Skeletal muscle tissue (tissue), 3 donors: ENCODE measurements at regions not wholly inside any gene's neighbourhood (a gene's known extent, or its start where the extent isn't known, plus 50 kb on each side); places are given as distances from the start of the nearest gene placed in this dataset.
"Not testable (repeated sequence)": the region's sequence is repeated elsewhere in the genome, so short reads cannot be mapped to it uniquely, and the experiment has no call there.

Source experiments
- H3K27ac ChIP-seq: one replicate; pipeline ENCODE4 v1.7.0; 2013; ENCODE audit warnings: mild to moderate bottlenecking, low read depth, low read length, inconsistent platforms
- H3K27me3 ChIP-seq, 3 donors: one replicate each; pipeline ENCODE4 v1.7.0; 2013; ENCODE audit warnings: low read length in 3 of 3; ENCODE audit not compliant: control insufficient read depth in 3 of 3, insufficient read depth in 3 of 3
- H3K36me3 ChIP-seq, 3 donors: one replicate each; pipeline ENCODE4 v1.7.0; 2013; ENCODE audit warnings: low read length in 3 of 3; ENCODE audit not compliant: control insufficient read depth in 3 of 3, insufficient read depth in 3 of 3
- H3K4me1 ChIP-seq, 3 donors: one replicate each; pipeline ENCODE4 v1.7.0; 2013; ENCODE audit warnings: low read length in 3 of 3, mild to moderate bottlenecking in 3 of 3; ENCODE audit not compliant: control insufficient read depth in 3 of 3, insufficient read depth in 3 of 3
- H3K4me3 ChIP-seq, 3 donors: one replicate each; pipeline ENCODE4 v1.7.0; 2013; ENCODE audit warnings: low read length in 3 of 3
- H3K9ac ChIP-seq, 3 donors: one replicate each; pipeline ENCODE4 v1.7.0; 2013; ENCODE audit warnings: low read length in 3 of 3, mild to moderate bottlenecking in 3 of 3, moderate library complexity in 2 of 3, low read depth in 1 of 3
- H3K9me3 ChIP-seq, 3 donors: one replicate each; pipeline ENCODE4 v1.7.0; 2013; ENCODE audit warnings: low read length in 3 of 3; ENCODE audit not compliant: control insufficient read depth in 3 of 3
- donor health status: Osteomylitis.

DNA sequence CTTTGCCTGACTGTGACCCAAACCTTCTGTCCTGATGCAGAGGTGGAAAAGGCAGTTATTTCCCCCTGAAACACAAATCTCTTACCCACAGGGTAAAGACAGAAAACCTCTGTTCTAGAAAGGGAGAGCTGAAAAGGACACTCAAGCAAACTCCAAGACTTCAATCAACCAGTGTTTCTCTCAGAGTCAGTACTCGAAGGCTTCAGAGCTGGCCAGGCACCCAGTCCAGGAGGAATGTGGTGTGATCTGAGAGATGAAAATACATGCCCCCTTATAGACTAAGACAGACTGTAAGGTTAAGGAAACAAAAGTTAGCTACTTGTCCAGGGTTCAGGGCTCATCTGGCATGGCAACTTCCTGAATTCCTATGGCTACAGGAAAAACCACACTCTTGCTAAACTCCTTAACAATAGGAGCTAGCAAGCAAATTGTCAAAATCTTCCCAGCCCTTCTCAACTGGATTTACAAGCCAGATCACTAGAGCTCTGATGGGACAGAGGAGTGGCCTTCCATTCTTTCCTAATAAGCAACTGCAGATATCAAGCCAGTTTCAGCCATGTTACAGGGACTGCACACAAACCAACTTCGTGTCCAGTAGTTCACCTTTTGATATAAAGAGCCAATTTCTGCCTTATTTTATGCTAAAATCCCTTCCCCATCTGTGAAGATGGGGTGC lies 110.9 kb downstream of the PPIAL4G start:
- H3K9ac ChIP-seq, H3K4me3 ChIP-seq, H3K36me3 ChIP-seq, H3K27ac ChIP-seq, H3K9me3 ChIP-seq, H3K4me1 ChIP-seq, H3K27me3 ChIP-seq: not testable (repeated sequence)

DNA sequence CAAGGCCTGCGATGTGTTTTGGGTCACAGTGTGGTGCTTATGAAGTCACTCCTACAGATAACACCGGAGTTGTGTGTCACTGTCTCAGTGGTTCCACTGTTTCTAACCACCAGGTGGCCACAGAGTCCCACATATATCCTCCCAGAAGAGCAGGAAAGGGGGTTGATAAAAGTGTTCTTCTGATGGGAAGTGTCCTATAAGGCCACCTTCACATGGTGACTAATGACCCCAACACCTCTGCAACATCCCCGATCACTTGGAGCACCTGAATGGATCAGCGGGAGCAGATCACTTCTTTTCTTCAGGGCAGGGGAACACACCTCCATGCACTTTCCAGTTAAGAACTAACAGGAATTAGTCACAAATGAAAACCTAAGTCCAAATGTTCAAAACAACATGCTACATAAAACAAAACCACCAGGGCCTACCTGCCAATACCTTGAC lies 111.5 kb downstream of the PPIAL4G start:
- H3K27me3 ChIP-seq, H3K27ac ChIP-seq: not testable (repeated sequence)

DNA sequence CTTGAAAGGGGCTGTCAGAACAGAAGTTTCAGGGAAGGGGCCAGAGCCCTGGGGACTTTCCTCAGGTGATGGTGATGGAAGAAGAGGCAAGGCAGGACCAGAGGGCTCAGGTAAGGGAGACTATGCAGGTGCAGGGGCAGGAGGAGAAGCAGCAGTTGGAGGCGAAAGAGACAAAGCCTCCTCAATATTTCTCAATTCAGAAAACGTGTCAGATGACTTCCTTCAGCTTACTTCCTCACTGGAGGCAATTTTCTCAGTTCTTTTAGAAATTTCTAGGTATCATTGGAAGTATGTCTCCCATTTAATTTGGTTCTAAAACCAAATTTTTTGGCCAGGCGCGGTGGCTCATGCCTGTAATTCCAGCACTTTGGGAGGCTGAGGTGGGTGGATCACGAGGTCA lies 112.4 kb downstream of the PPIAL4G start:
- H3K27me3 ChIP-seq, H3K9me3 ChIP-seq, H3K36me3 ChIP-seq, H3K4me3 ChIP-seq, H3K9ac ChIP-seq, H3K4me1 ChIP-seq, H3K27ac ChIP-seq: not testable (repeated sequence)

More for the DNA sequence above, 111.5 kb downstream of the PPIAL4G start:
- H3K9ac ChIP-seq, H3K4me3 ChIP-seq, H3K9me3 ChIP-seq, H3K4me1 ChIP-seq, H3K36me3 ChIP-seq: not testable (repeated sequence)

DNA sequence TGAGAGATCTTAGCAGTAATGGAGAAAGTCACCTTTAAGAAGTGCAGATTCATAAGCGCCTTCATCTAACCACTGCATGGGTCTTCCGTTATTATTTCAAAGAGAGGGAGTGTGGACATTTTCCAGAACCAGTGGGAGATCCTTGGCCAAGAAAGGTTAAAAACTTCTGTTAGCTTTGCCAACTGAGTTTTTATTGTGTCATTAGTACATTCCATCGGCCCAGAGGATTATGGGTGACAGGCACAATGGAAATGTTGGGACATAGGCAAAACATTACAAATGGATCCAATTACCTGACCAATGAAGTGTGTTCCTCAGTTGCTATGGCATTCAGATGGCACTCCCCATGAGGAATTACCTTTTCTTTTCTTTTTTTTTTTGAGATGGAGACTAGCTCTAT lies 115.5 kb downstream of the PPIAL4G start:
- Histone ChIP-seq H3K9ac (no peak overlapping the region), H3K9me3 (no peaks in the 10 kb centered on the region), H3K4me3 (no peak overlapping the region), H3K27me3 (peaks cover 0 to 6% (median 4%) of the 10 kb centered on the region in 3 donors), H3K4me1 (no peaks in the 10 kb centered on the region), H3K36me3 (no peaks in the 10 kb centered on the region), H3K27ac (no peak overlapping the region)

DNA sequence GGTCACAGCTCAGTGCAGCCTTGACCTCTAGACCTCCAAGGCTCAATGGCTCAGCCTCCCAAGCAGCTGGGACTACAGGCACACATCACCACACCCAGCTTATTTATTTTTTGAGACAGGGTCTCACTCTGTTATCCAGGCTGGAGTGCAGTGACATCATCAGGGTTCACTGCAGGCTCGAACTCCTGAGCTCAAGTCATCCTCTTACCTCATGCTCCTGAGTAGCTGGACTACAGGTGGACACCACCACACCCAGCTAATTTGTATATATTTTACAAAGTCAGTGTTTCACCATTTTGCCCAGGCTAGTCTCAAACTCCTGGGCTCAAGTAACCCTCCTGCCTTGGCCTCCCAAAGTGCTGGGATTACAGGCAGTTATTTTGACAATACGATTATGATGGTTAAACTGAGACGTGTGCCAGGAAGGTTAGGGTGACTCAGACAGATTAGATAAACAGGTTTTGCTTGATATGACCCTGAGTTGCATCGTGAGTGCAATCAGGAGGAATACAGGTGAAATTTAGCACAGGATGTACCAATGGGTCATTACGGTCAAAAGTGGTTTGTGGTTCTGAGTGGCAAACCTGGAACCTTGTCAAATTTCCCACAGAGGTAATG lies 116.9 kb downstream of the PPIAL4G start:
- H3K4me1 ChIP-seq, H3K4me3 ChIP-seq, H3K27ac ChIP-seq, H3K9me3 ChIP-seq, H3K9ac ChIP-seq, H3K36me3 ChIP-seq: not testable (repeated sequence)
- H3K27me3 ChIP-seq = peaks cover 10 to 17% (median 15%) of the 10 kb centered on the region in 3 donors

DNA sequence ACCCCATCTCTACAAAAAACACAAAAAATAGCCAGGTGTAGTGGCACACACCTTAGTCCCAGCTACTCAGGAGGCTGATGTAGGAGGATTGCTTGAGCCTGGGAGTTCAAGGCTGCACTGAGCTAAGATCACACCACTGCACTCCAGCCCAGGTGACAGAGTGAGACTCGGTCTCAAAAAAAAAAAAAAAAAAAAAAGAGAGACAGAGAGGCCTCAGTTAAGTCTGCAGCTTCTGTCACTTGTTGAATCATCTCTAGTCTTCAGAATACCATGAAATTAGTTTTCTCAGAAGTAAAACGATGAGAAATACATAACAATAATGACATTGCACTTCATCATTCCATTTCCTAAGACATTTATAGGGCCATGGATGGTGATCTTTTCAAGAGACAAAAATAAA lies 118.0 kb downstream of the PPIAL4G start:
- H3K4me1 ChIP-seq, H3K4me3 ChIP-seq, H3K9ac ChIP-seq, H3K9me3 ChIP-seq, H3K27ac ChIP-seq, H3K36me3 ChIP-seq: not testable (repeated sequence)
- peaks cover 10 to 17% (median 15%) of the 10 kb centered on the region in 3 donors for H3K27me3 ChIP-seq

DNA sequence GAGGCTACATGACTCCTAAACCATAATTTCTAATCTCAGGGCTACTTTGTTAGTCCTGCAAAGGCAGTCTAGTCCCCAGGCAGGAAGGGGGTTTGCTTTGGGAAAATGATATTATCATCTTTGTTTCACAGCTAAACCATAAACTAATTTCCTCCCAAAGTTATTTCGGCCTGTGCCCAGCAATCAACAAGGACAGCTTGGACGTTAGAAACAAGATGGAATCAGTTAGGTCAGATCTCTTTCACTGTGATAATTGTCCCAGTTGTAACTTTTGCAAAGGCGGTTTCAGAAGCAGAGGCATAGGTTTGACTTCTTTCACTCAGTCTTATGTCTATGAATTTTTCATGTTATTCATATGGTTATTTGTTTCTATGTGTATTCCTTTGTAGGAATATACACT lies 119.1 kb downstream of the PPIAL4G start:
- H3K4me3 ChIP-seq, H3K36me3 ChIP-seq, H3K9me3 ChIP-seq, H3K27ac ChIP-seq, H3K9ac ChIP-seq, H3K4me1 ChIP-seq: not testable (repeated sequence)
- peaks cover 10 to 17% (median 15%) of the 10 kb centered on the region in 3 donors for H3K27me3 ChIP-seq

DNA sequence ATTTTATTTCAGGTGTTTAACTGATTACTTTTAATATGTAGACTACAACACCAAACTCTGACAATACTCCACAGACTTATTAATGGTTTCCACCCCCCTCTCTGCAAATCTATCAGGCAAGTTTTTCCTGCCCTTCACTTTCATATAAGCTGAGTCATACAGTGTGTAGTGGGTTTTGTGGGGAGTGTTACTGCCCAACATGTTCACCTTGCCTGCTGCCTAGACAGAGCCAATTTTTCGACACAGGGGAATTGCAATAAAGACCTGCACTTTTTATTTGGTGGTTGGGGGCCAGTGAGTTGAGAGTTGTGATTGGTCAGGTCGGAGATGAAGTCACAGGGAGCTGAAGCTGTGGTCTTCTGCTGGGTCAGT lies 119.7 kb downstream of the PPIAL4G start:
- no peaks in the 10 kb centered on the region for H3K9me3 ChIP-seq
- H3K4me1 ChIP-seq = no peaks in the 10 kb centered on the region
- H3K36me3 ChIP-seq = no peaks in the 10 kb centered on the region
- no peak overlapping the region for H3K4me3 ChIP-seq
- H3K9ac ChIP-seq = no peak overlapping the region
- no peak overlapping the region for H3K27ac ChIP-seq
- H3K27me3 ChIP-seq = peaks cover 10 to 17% (median 15%) of the 10 kb centered on the region in 3 donors

DNA sequence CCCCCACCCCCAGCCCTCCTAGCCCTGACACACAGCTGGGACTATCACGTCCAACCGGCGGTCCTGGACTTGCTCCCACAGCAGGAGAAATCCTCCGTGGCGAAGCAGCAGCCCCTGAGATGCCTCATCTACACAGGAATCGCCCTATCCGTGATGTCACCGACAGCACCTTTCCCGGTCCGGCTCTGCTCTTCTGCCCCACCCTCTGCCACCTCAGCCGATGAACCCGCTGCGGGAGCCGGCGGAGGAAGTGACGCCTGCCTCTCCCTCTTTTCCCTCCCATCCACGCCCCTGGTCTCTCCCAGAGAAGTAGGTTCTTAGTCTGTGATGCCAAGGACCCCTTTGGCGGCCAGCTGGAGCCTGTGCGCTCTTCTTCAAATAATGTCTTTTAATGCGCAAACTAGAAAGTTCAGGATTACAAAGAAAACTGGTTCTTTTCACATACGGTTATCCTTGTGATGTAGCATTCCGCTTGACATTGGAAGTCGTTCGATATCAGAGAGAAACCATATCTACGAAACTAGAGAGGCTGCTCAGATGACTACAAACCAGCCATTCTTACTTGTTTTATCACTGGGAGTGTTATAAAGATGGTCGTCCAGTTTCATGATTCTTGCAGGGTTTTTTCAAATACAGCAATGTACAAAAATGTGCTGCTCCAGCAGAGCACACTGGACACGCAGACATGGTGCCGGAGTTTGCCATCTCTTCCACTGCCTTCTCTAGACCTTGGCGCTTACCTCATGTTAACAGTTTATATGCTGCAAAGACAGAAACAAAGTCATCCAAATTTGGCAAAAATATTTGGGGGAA lies 120.3 kb downstream of the PPIAL4G start:
- H3K9ac ChIP-seq = no peak overlapping the region

DNA sequence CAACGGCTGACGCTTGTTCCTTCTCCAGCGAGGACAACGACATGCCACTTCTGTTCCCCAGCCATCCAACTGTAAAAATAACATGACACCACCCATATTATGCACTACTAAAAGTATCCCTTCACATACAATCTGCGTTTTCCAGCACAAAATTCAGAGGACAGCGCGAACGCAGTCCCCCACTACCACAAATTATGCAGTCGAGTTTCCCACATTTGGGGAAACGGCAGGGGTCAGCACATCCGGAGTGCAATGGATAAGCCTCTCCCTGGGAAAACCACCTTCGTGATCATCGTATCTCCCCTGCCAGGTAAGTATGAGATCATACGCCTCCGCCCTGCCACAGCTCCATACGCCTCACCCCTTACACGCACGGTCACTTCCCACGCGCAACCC lies 120.9 kb downstream of the PPIAL4G start:
- Histone ChIP-seq H3K4me1 (no peaks in the 10 kb centered on the region), H3K27me3 (peaks cover 10 to 23% (median 17%) of the 10 kb centered on the region in 3 donors), H3K9ac (no peak overlapping the region), H3K27ac (no peak overlapping the region), H3K4me3 (no peak overlapping the region), H3K9me3 (no peaks in the 10 kb centered on the region), H3K36me3 (no peaks in the 10 kb centered on the region)

More for the DNA sequence above, 120.3 kb downstream of the PPIAL4G start:
- Histone ChIP-seq H3K27ac (no peak overlapping the region), H3K4me3 (no peak overlapping the region), H3K27me3 (peaks cover 10 to 20% (median 17%) of the 10 kb centered on the region in 3 donors), H3K36me3 (no peaks in the 10 kb centered on the region), H3K4me1 (no peaks in the 10 kb centered on the region), H3K9me3 (no peaks in the 10 kb centered on the region)
